NOMO-1 treated with dmso at 0.1 percent for 144 hours (cell line): ENCODE measurements at regions not wholly inside any gene's neighbourhood (a gene's known extent, or its start where the extent isn't known, plus 50 kb on each side); places are given as distances from the start of the nearest gene placed in this dataset.
"Not testable (repeated sequence)": the region's sequence is repeated elsewhere in the genome, so short reads cannot be mapped to it uniquely, and the experiment has no call there.

Experiments used
- DNase-seq: peaks from one replicate; lab custom pipeline; 2025; ENCODE audit not compliant: unreplicated experiment; lab: John Stamatoyannopoulos, UW

GRCh38 chr13:44676534-44676933 is 100.4 kb upstream of the TSC22D1 start:
- no peak for DNase-seq

GRCh38 chr13:44669534-44669933 is 93.4 kb upstream of the TSC22D1 start:
- DNase-seq = no peak

- DNase-seq = no peak
These were observed 92.6 kb upstream of the TSC22D1 start for GRCh38 chr13:44668688-44669087.

DNA sequence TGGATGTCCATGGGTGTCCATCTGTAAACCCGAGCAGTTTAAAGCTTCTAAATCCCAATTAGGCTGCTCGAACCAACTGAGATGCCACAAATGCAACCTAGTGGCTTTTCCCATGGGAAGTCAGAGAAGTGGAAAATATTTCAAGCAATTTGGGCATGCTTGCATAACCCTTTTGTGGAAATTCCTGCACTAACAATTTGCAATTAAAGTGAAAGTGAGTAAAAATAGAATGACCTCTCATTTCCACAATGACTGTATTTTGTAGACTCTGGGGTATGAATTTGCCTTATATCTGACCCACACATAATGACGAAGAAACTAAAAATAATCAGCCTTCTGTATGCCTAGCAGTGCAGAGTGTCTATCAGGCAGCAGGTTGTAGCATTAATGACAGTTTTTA is 91.8 kb upstream of the TSC22D1 start:
- DNase-seq = no peak

DNA sequence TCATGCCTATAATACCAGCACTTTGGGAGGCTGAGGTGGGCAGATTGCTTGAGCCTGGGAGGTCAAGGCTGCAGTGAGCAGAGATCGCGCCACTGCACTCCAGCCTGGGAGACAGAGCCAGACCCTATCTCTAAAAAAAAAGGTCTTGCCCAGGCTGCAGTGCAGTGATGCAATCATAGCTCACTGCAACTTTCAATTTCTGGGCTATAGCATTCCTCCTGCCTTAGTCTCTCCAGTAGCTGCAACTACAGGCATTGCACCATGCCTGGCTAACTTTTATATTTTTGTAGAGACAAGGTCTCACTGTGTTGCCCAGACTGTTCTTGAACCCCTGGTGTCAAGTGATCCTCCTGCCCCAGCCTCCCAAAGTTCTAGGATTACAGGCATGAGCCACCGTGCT is 90.4 kb upstream of the TSC22D1 start:
- DNase-seq = not testable (repeated sequence)

DNA sequence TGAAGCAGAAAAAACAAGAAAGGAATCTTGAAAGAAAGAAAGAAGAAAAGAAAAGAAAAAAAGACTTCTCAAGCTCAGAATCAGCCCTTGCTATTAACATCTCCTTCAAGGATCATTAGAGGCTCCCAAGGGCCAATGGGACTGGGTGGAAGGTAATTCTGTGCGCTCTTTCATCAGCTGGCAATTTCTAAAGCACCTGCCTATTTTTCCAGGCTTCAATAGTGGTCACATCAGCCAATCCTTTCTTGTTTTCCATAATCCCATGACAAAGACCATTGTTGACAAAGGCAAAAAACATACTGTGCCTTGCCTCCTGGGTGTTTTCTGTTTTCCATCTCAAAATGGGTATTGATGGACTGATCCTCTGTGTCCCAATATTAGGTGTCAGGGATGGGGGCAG is 88.2 kb upstream of the TSC22D1 start:
- no peak for DNase-seq

GRCh38 chr13:44662515-44662914 is 86.4 kb upstream of the TSC22D1 start:
- no peak for DNase-seq

- no peak for DNase-seq
These were observed 85.8 kb upstream of the TSC22D1 start for GRCh38 chr13:44661936-44662335.

DNA sequence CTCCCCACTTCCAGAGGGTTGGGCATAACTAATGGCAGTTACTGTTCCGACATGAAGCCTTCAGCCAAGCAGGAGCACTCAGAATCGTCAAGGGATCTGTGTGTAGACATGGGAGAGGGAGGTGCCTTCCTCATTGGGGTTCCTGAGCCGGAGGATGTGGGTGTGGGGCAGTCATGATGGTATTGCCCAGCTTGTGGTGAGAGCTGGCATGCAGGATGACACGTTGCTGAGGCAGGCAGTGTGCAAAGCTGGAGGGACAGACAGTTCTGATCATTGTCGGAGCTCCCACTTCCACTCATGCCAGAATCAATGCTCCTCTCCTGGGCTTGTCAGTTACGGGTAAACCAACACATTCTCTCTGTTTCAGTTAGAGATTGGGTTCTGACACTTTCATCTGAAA is 83.9 kb upstream of the TSC22D1 start:
- no peak for DNase-seq

- no peak for DNase-seq
These were observed 77.0 kb upstream of the TSC22D1 start for GRCh38 chr13:44652962-44653660.

DNA sequence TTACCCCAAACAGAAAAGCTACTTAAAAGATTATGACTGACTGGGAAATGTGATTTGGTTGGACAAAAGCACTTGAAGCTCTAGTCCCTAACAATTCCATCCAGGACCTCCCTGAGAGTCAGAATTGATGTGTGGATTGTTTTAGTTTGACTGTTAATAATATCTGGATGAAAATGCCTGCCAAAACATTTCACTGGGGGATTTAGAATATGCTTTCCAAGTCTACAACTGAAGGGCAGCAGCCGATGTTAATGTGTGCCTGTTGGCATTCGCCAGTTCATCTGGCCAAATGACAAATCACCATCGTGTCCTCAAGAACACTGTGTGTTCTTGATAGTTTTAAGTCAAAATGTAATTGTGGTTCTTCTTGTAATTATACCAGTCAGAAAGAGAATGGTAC is 76.0 kb upstream of the TSC22D1 start:
- DNase-seq = no peak

DNA sequence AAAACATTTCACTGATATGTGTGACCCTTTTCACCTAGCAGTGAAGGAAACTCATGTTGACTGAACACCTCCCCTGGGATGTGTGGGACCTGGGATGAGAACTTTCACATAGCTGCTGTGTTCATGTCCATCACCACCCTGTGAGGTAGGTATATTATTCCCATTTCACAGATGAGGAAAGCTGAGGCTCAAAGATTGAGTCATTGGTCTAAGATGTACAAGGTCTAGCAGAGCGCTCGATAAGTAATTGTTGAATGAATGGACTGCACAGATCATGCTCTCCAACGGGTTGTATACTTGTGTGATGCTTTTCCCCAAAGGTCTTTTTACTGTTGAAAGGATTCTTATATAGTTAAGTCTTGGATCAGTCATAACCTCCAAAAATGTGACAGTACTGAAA is 75.6 kb upstream of the TSC22D1 start:
- no peak for DNase-seq

DNA sequence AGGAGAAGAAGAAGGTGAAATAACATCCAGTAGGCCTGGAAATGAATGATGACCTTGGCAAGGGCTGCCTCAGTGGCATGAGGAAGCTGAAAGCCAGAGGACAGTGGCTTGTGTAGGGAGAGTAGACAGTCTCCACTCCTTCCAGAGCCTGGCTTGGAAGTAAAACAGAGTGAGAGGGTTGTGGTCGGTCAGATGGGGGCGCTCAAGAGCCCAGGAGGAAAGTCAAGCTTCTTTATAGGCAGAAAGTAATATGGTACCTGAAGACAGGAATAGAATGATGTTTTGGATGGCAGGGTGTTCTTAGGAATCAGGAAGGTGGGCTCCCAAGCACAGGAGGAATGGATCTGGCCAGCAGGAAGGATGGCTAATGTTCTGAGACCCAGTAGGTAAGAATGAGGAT is 75.1 kb upstream of the TSC22D1 start:
- no peak for DNase-seq

DNA sequence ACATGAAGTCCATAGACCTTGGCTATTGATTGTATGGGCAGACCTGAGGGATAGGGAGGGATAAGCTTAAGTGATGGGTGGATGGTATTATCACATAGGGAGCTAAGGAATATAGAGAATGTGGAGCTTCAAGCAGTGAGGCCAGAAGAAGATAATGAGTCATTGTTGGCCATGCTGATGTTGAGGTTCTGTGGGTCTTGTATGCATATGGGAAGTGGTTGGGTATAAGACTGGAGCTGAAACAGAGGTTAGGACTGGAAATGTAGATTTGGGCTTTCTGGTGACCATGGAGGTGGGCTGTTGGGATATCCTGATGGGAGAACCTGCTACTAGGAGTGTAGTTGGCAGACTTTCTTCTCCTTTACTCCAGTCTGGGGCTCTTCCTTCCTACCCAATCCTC is 73.7 kb upstream of the TSC22D1 start:
- DNase-seq = no peak

- DNase-seq = no peak
These were observed 72.9 kb upstream of the TSC22D1 start for GRCh38 chr13:44649104-44649428.

- DNase-seq = no peak
These were observed 72.4 kb upstream of the TSC22D1 start for GRCh38 chr13:44648392-44649103.

- not testable (repeated sequence) for DNase-seq
These were observed 71.4 kb upstream of the TSC22D1 start for GRCh38 chr13:44647560-44647959.

GRCh38 chr13:44646044-44646443 is 69.9 kb upstream of the TSC22D1 start:
- DNase-seq = no peak

GRCh38 chr13:44643256-44643655 is 67.1 kb upstream of the TSC22D1 start:
- no peak for DNase-seq

GRCh38 chr13:44637581-44637980 is 61.5 kb upstream of the TSC22D1 start:
- no peak for DNase-seq

DNA sequence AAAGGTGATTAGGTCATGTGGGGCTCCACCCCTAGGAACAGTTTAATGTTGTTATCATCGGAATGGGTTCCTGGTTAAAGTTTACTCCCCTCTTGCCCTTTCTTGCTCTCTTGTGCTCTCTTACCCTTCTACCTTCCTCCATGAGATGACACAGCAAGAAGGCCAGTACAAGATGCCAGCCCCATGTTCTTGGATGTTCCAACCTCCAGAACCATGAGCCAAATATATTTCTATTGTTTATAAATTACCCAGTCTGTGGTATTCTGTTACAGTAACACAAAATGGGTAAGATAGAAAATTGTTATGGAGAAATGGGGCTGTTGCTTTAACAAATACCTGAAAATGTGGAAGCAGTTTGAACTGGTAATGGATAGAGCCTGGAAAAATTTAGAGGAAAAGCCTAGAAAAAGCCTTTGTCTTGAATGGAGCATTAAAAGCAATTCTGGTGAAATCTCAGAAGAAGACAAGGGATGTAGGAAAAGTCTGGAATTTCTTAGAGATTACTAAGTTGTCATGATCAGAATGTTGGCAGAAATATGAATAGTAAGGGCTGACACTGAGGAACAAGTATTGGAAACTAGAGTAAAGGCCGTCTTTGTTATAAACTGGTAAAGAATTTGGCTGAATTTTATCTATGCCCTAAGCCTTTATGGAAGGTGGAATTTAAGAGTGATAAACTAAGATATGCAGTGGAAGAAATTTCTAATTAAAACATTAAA is 53.5 kb upstream of the TSC22D1 start:
- no peak for DNase-seq

DNA sequence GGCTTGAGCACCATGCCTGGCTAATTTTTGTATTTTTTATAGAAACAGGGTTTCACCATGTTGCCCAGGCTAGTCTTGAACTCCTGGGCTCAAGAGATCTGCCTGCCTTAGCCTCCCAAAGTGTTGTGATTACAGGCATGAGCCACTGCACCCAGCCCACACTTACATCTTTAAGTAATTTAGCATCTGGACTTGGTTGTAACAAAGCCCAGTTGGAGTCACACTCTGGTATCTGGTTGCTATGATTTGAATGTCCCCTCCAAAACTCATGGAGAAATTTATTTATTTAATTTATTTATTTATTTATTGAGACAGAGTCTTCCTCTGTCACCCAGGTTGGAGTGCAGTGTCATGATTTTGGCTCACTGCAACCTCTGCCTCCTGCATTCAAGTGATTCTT is 52.7 kb upstream of the TSC22D1 start:
- DNase-seq = not testable (repeated sequence)
